Mesenchymal stem cell (in vitro differentiated cells and primary cell): ENCODE measurements at regions not wholly inside any gene's neighbourhood (a gene's known extent, or its start where the extent isn't known, plus 50 kb on each side); places are given as distances from the start of the nearest gene placed in this dataset.
"Not testable (repeated sequence)": the region's sequence is repeated elsewhere in the genome, so short reads cannot be mapped to it uniquely, and the experiment has no call there.

Experiments
- DNase-seq: peaks from one replicate; pipeline ENCODE4 v3.0.0-alpha.2; 2013
- H2AFZ ChIP-seq: one replicate; pipeline ENCODE4 v1.6.1; 2013; ENCODE audit warnings: low read depth, mild to moderate bottlenecking, control low read depth, inconsistent platforms, low read length, moderate library complexity
- H2AK5ac ChIP-seq: 2 replicates; pipeline ENCODE4 v1.6.1; 2013; ENCODE audit warnings: low read length, moderate library complexity, mild to moderate bottlenecking, inconsistent platforms; ENCODE audit not compliant: severe bottlenecking
- H2BK120ac ChIP-seq: one replicate; pipeline ENCODE4 v1.6.1; 2013; ENCODE audit warnings: low read depth, mild to moderate bottlenecking, inconsistent platforms, low read length, moderate library complexity
- H2BK12ac ChIP-seq, 2 experiments: one replicate each; pipeline ENCODE4 v1.6.1; 2013; ENCODE audit warnings: inconsistent platforms in 2 of 2, low read length in 2 of 2, mild to moderate bottlenecking in 2 of 2, moderate library complexity in 2 of 2, control low read depth in 1 of 2
- H2BK15ac ChIP-seq: one replicate; pipeline ENCODE4 v1.6.1; 2013; ENCODE audit warnings: mild to moderate bottlenecking, low read depth, inconsistent platforms; ENCODE audit not compliant: poor library complexity, severe bottlenecking
- H2BK5ac ChIP-seq: 2 replicates; pipeline ENCODE4 v1.6.1; 2013; ENCODE audit warnings: low read depth, mild to moderate bottlenecking, low read length, control low read depth, inconsistent platforms; ENCODE audit not compliant: poor library complexity, severe bottlenecking
- H3K14ac ChIP-seq, 2 experiments: one replicate each; pipeline ENCODE4 v1.6.1; 2013; ENCODE audit warnings: inconsistent platforms in 2 of 2, low read length in 2 of 2, control low read depth in 1 of 2, mild to moderate bottlenecking in 1 of 2, moderate library complexity in 1 of 2
- H3K18ac ChIP-seq, 2 experiments: one replicate each; pipeline ENCODE4 v1.6.1; 2013; ENCODE audit warnings: inconsistent platforms in 2 of 2, low read length in 2 of 2, control low read depth in 1 of 2, low read depth in 1 of 2, mild to moderate bottlenecking in 1 of 2
- H3K23ac ChIP-seq, 2 experiments: one replicate each; pipeline ENCODE4 v1.6.1; 2013; ENCODE audit warnings: inconsistent platforms in 2 of 2, low read length in 2 of 2, mild to moderate bottlenecking in 2 of 2, moderate library complexity in 2 of 2, control low read depth in 1 of 2
- H3K27ac ChIP-seq: 2 replicates; pipeline ENCODE4 v1.5.1; 2013; ENCODE audit warnings: mild to moderate bottlenecking, moderate library complexity, low read length, control low read depth, inconsistent platforms; ENCODE audit not compliant: poor library complexity, severe bottlenecking
- H3K27me3 ChIP-seq, 2 experiments: 2 replicates each; pipeline versions ENCODE4 v1.6.1 to v1.7.0; 2013; ENCODE audit warnings: low read length in 2 of 2, mild to moderate bottlenecking in 2 of 2, moderate library complexity in 2 of 2, control low read depth in 1 of 2, inconsistent platforms in 1 of 2; ENCODE audit not compliant: control insufficient read depth in 1 of 2, insufficient read depth in 1 of 2
- H3K36me3 ChIP-seq, 2 experiments: 2 replicates each; pipeline versions ENCODE4 v1.6.1 to v1.7.0; 2013; ENCODE audit warnings: low read length in 2 of 2, control low read depth in 1 of 2, inconsistent platforms in 1 of 2, low read depth in 1 of 2, mild to moderate bottlenecking in 1 of 2; ENCODE audit not compliant: insufficient read depth in 2 of 2, control insufficient read depth in 1 of 2
- H3K4ac ChIP-seq, 2 experiments: one replicate each; pipeline ENCODE4 v1.6.1; 2013; ENCODE audit warnings: inconsistent platforms in 2 of 2, low read length in 2 of 2, mild to moderate bottlenecking in 2 of 2, moderate library complexity in 2 of 2, control low read depth in 1 of 2, low read depth in 1 of 2
- H3K4me1 ChIP-seq: 2 replicates; pipeline ENCODE4 v1.6.1; 2013; ENCODE audit warnings: low read depth, low read length, control low read depth; ENCODE audit not compliant: control insufficient read depth, insufficient read depth
- H3K4me2 ChIP-seq: 2 replicates; pipeline ENCODE4 v1.6.1; 2013; ENCODE audit warnings: low read length, mild to moderate bottlenecking, inconsistent platforms; ENCODE audit not compliant: poor library complexity, severe bottlenecking
- H3K4me3 ChIP-seq, 2 experiments: 2 replicates each; pipeline versions ENCODE4 v1.5.1 to v1.7.0; 2013; ENCODE audit warnings: low read length in 2 of 2, mild to moderate bottlenecking in 2 of 2, control low read depth in 1 of 2, low read depth in 1 of 2; ENCODE audit not compliant: insufficient read depth in 1 of 2
- H3K79me1 ChIP-seq: replicated peaks from 2 replicates; pipeline ENCODE4 v1.6.1; 2013; ENCODE audit warnings: mild to moderate bottlenecking, control low read depth, low read length, inconsistent platforms; ENCODE audit not compliant: poor library complexity, severe bottlenecking
- H3K9ac ChIP-seq: 2 replicates; pipeline ENCODE4 v1.7.0; 2013; ENCODE audit warnings: mild to moderate bottlenecking, low read length, moderate library complexity
- H3K9me3 ChIP-seq: 2 replicates; pipeline ENCODE4 v1.7.0; 2013; ENCODE audit warnings: mild to moderate bottlenecking, low read length; ENCODE audit not compliant: control insufficient read depth
- H4K8ac ChIP-seq: one replicate; pipeline ENCODE4 v1.6.1; 2013; ENCODE audit warnings: inconsistent platforms, mild to moderate bottlenecking, low read length, moderate library complexity
- H4K91ac ChIP-seq: one replicate; pipeline ENCODE4 v1.6.1; 2013; ENCODE audit warnings: mild to moderate bottlenecking, low read length, inconsistent platforms
- WGBS: methylation state at CpG from one replicate; pipeline ENCODE4 v1.1.7; 2013; ENCODE audit warnings: mixed read lengths; 5-methylcytosine and 5-hydroxymethylcytosine counted together

DNA sequence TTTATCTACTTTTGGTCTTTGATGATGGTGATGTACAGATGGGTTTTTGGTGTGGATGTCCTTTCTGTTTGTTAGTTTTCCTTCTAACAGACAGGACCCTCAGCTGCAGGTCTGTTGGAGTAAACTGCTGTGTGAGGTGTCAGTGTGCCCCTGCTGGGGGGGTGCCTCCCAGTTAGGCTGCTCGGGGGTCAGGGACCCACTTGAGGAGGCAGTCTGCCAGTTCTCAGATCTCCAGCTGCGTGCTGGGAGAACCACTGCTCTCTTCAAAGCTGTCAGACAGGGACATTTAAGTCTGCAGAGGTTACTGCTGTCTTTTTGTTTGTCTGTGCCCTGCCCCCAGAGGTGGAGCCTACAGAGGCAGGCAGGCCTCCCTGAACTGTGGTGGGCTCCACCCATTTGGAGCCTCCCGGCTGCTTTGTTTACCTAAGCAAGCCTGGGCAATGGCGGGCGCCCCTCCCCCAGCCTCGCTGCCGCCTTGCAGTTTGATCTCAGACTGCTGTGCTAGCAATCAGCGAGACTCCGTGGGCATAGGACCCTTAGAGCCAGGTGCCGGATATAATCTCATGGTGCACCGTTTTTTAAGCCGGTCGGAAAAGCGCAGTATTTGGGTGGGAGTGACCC lies 433.7 kb downstream of the CCSER2 start:
- H2AFZ ChIP-seq, H3K4ac ChIP-seq, H3K36me3 ChIP-seq, H3K4me3 ChIP-seq, H3K9ac ChIP-seq, DNase-seq, H3K79me1 ChIP-seq, H3K9me3 ChIP-seq, H2BK15ac ChIP-seq, H2BK5ac ChIP-seq, H2AK5ac ChIP-seq, H3K4me1 ChIP-seq, H3K4me2 ChIP-seq, H3K23ac ChIP-seq, H3K27ac ChIP-seq, H3K27me3 ChIP-seq, H2BK12ac ChIP-seq, H3K14ac ChIP-seq, H4K8ac ChIP-seq, H4K91ac ChIP-seq, H2BK120ac ChIP-seq, H3K18ac ChIP-seq: not testable (repeated sequence)
- WGBS, result 37% methylated on average over 14 of the region's 14 CpGs

- Histone ChIP-seq H2BK5ac (no peak overlapping the region), H3K23ac (no peak overlapping the region), H2BK15ac (no peak overlapping the region), H3K14ac (no peak overlapping the region), H3K4me1 (no peaks in the 10 kb centered on the region), H2AFZ (no peak overlapping the region), H3K4me3 (no peak overlapping the region), H3K9me3 (peaks cover 10% of the 10 kb centered on the region), H3K18ac (no peak overlapping the region), H3K36me3 (no peaks in the 10 kb centered on the region), H2BK120ac (no peak overlapping the region), H3K79me1 (no peaks in the 10 kb centered on the region), H3K27ac (no peak overlapping the region), H2BK12ac (no peak overlapping the region), H4K91ac (no peak overlapping the region), H4K8ac (no peak overlapping the region), H3K9ac (no peak overlapping the region), H3K27me3 (no peaks in the 10 kb centered on the region), H2AK5ac (no peak overlapping the region), H3K4ac (no peak overlapping the region), H3K4me2 (no peak overlapping the region)
- DNase-seq, result no peak
- 82% methylated on average over 15 of the region's 16 CpGs for WGBS
Observed at GRCh38 chr10:84762754-84763394, 434.5 kb downstream of the CCSER2 start.

- Histone ChIP-seq H4K91ac (no peak overlapping the region), H3K14ac (no peak overlapping the region), H3K4me2 (no peak overlapping the region), H3K9me3 (peaks cover 10% of the 10 kb centered on the region), H2AFZ (no peak overlapping the region), H2AK5ac (no peak overlapping the region), H3K23ac (no peak overlapping the region), H3K9ac (no peak overlapping the region), H3K36me3 (no peaks in the 10 kb centered on the region), H3K27me3 (no peaks in the 10 kb centered on the region), H3K4me1 (no peaks in the 10 kb centered on the region), H3K4me3 (no peak overlapping the region), H2BK120ac (no peak overlapping the region), H2BK15ac (no peak overlapping the region), H3K18ac (no peak overlapping the region), H4K8ac (no peak overlapping the region), H3K4ac (no peak overlapping the region), H2BK5ac (no peak overlapping the region), H3K79me1 (no peaks in the 10 kb centered on the region), H3K27ac (no peak overlapping the region), H2BK12ac (no peak overlapping the region)
- 75% methylated on average over 3 of the region's 3 CpGs for WGBS
- no peak for DNase-seq
Observed at GRCh38 chr10:84763965-84764364, 435.6 kb downstream of the CCSER2 start.

DNA sequence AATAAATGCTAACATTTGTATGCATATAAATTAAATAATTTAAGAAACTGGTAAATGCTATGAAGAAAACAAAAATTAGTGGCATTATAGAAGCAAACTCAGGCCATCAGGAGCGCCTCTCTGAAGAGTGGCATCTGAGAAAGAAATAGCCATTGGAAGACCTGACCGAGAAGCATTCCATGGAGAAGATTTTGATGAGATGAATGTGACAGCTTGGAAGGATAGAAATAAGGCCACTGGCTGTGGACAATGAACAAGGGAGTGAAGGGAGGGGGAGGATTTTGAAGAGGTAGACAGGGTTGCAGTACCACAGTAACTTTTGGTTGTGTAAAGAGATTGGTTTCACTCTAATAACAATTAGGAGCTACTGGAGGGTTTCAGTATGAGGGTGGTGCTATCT lies 436.7 kb downstream of the CCSER2 start:
- no peaks in the 10 kb centered on the region for H3K27me3 ChIP-seq
- no peak overlapping the region for H2BK15ac ChIP-seq
- no peaks in the 10 kb centered on the region for H3K36me3 ChIP-seq
- no peak overlapping the region for H4K91ac ChIP-seq
- H3K4me3 ChIP-seq, result no peak overlapping the region
- no peak overlapping the region for H2BK5ac ChIP-seq
- peaks cover 10% of the 10 kb centered on the region for H3K9me3 ChIP-seq
- H2BK120ac ChIP-seq, result no peak overlapping the region
- 87% methylated on average over 2 of the region's 2 CpGs for WGBS
- no peak overlapping the region for H3K9ac ChIP-seq
- H3K27ac ChIP-seq, result no peak overlapping the region
- no peaks in the 10 kb centered on the region for H3K4me1 ChIP-seq
- H3K14ac ChIP-seq, result no peak overlapping the region
- no peak overlapping the region for H3K4me2 ChIP-seq
- no peak overlapping the region for H4K8ac ChIP-seq
- no peak overlapping the region for H3K4ac ChIP-seq
- no peak overlapping the region for H3K18ac ChIP-seq
- no peak overlapping the region for H2AFZ ChIP-seq
- H3K79me1 ChIP-seq, result no peaks in the 10 kb centered on the region
- H2AK5ac ChIP-seq, result no peak overlapping the region
- H3K23ac ChIP-seq, result no peak overlapping the region
- H2BK12ac ChIP-seq, result no peak overlapping the region
- no peak for DNase-seq
